ENCODE measurements at regions not wholly inside any gene's neighbourhood (a gene's known extent, or its start where the extent isn't known, plus 50 kb on each side); places are given as distances from the start of the nearest gene placed in this dataset.

GRCh38 chr4:32191961-32192360 is 1471.8 kb downstream of the PCDH7 start:
- WGBS (ENCODE audit: insufficient coverage): 100% methylated on average over 3 of the region's 4 CpGs
- Histone ChIP-seq H3K36me3 (ENCODE audit: control insufficient read depth, insufficient read depth, low read length) (no peaks in the 10 kb centered on the region), H3K9me3 (ENCODE audit: control insufficient read depth, insufficient read depth, low read length) (peaks cover 13% of the 10 kb centered on the region), H3K27ac (ENCODE audit: low read length) (no peak overlapping the region), H3K27me3 (ENCODE audit: control insufficient read depth, insufficient read depth, low read length) (no peaks in the 10 kb centered on the region), H3K4me3 (ENCODE audit: low read length) (no peak overlapping the region), H3K4me1 (ENCODE audit: control insufficient read depth, insufficient read depth, low read length) (no peaks in the 10 kb centered on the region)
- no peak for TF ChIP-seq CTCF (IDR thresholded peaks at IDR 0.05)
- intact Hi-C loops (cut with micrococcal nuclease): no loop called here
- ATAC-seq: no peak
- H3K27me3 Mint-ChIP-seq (ENCODE audit: low read depth in 2 of 2): no peaks in the 10 kb centered on the region
- H3K36me3 Mint-ChIP-seq: no peaks in the 10 kb centered on the region
- H3K9me3 Mint-ChIP-seq: peaks cover 6 to 8% of the 10 kb centered on the region in 2 donors
- no peak overlapping the region for H3K27ac Mint-ChIP-seq
- DNase-seq: no peak
- no peak overlapping the region for H3K4me3 Mint-ChIP-seq
- no peaks in the 10 kb centered on the region for H3K4me1 Mint-ChIP-seq

GRCh38 chr4:32192363-32192762 is 1472.2 kb downstream of the PCDH7 start:
- Mint-ChIP-seq H3K4me1 (no peaks in the 10 kb centered on the region), H3K9me3 (peaks cover 6 to 8% of the 10 kb centered on the region in 2 donors), H3K36me3 (no peaks in the 10 kb centered on the region), H3K27me3 (ENCODE audit: low read depth in 2 of 2) (no peaks in the 10 kb centered on the region), H3K4me3 (no peak overlapping the region), H3K27ac (no peak overlapping the region)
- ATAC-seq (no peak), DNase-seq (no peak)
- no peak for TF ChIP-seq CTCF (IDR thresholded peaks at IDR 0.05)
- no peaks in the 10 kb centered on the region for H3K27me3 ChIP-seq (ENCODE audit: control insufficient read depth, insufficient read depth, low read length)
- H3K27ac ChIP-seq (ENCODE audit: low read length): no peak overlapping the region
- H3K4me3 ChIP-seq (ENCODE audit: low read length): no peak overlapping the region
- intact Hi-C loops (cut with micrococcal nuclease): no loop called here
- no peaks in the 10 kb centered on the region for H3K4me1 ChIP-seq (ENCODE audit: control insufficient read depth, insufficient read depth, low read length)
- H3K9me3 ChIP-seq (ENCODE audit: control insufficient read depth, insufficient read depth, low read length): peaks cover 13% of the 10 kb centered on the region
- no peaks in the 10 kb centered on the region for H3K36me3 ChIP-seq (ENCODE audit: control insufficient read depth, insufficient read depth, low read length)

- peaks cover 13% of the 10 kb centered on the region for H3K9me3 ChIP-seq (ENCODE audit: control insufficient read depth, insufficient read depth, low read length)
- H3K27ac ChIP-seq (ENCODE audit: low read length): no peak overlapping the region
- ATAC-seq: no peak
- H3K9me3 Mint-ChIP-seq: peaks cover 6 to 8% of the 10 kb centered on the region in 2 donors
- no peak for DNase-seq
- no peaks in the 10 kb centered on the region for H3K36me3 ChIP-seq (ENCODE audit: control insufficient read depth, insufficient read depth, low read length)
- TF ChIP-seq CTCF (IDR thresholded peaks at IDR 0.05): no peak
- intact Hi-C loops (cut with micrococcal nuclease): no loop called here
- H3K27ac Mint-ChIP-seq: no peak overlapping the region
- no peaks in the 10 kb centered on the region for H3K4me1 ChIP-seq (ENCODE audit: control insufficient read depth, insufficient read depth, low read length)
- no peak overlapping the region for H3K4me3 ChIP-seq (ENCODE audit: low read length)
- 97% methylated on average over 2 of the region's 4 CpGs for WGBS (ENCODE audit: insufficient coverage)
- no peak overlapping the region for H3K4me3 Mint-ChIP-seq
- H3K4me1 Mint-ChIP-seq: no peaks in the 10 kb centered on the region
- no peaks in the 10 kb centered on the region for H3K36me3 Mint-ChIP-seq
- H3K27me3 Mint-ChIP-seq (ENCODE audit: low read depth in 2 of 2): no peaks in the 10 kb centered on the region
- H3K27me3 ChIP-seq (ENCODE audit: control insufficient read depth, insufficient read depth, low read length): no peaks in the 10 kb centered on the region
Observed at GRCh38 chr4:32192991-32193390, 1472.8 kb downstream of the PCDH7 start.

GRCh38 chr4:32196950-32197688 is 1477.0 kb downstream of the PCDH7 start:
- H3K4me3 Mint-ChIP-seq: no peak overlapping the region
- no peaks in the 10 kb centered on the region for H3K27me3 Mint-ChIP-seq (ENCODE audit: low read depth in 2 of 2)
- intact Hi-C loops (cut with micrococcal nuclease): no loop called here
- no peaks in the 10 kb centered on the region for H3K36me3 Mint-ChIP-seq
- H3K4me3 ChIP-seq (ENCODE audit: low read length): no peak overlapping the region
- H3K27me3 ChIP-seq (ENCODE audit: control insufficient read depth, insufficient read depth, low read length): no peaks in the 10 kb centered on the region
- H3K4me1 Mint-ChIP-seq: no peaks in the 10 kb centered on the region
- no peak overlapping the region for H3K27ac ChIP-seq (ENCODE audit: low read length)
- H3K9me3 Mint-ChIP-seq: peaks cover 9 to 17% of the 10 kb centered on the region in 2 donors
- H3K36me3 ChIP-seq (ENCODE audit: control insufficient read depth, insufficient read depth, low read length): no peaks in the 10 kb centered on the region
- no peak for ATAC-seq
- no peaks in the 10 kb centered on the region for H3K4me1 ChIP-seq (ENCODE audit: control insufficient read depth, insufficient read depth, low read length)
- WGBS (ENCODE audit: insufficient coverage): 67% methylated on average over 3 of the region's 10 CpGs
- TF ChIP-seq CTCF (IDR thresholded peaks at IDR 0.05): no peak
- DNase-seq: no peak
- no peaks in the 10 kb centered on the region for H3K9me3 ChIP-seq (ENCODE audit: control insufficient read depth, insufficient read depth, low read length)
- no peak overlapping the region for H3K27ac Mint-ChIP-seq

All from natural killer cell (primary cell).